IMR-90 (cell line): ENCODE measurements at regions not wholly inside any gene's neighbourhood (a gene's known extent, or its start where the extent isn't known, plus 50 kb on each side); places are given as distances from the start of the nearest gene placed in this dataset.

Source experiments
- ATAC-seq: fragments of 200-7000 bp; cut with Tn5 transposase; 2 replicates; pipeline ENCODE4 v1.9.1; 2020; ENCODE audit warnings: low read depth, mild to moderate bottlenecking, moderate library complexity
- BruUV-seq: library from RNA; stranded (reverse); fragments of 400-500 nt; replicated peaks from 2 replicates; lab custom pipeline; 2021; lab: Mats Ljungman, UMichigan
- CTCF ChIA-PET: fragments of 300-600 bp; formaldehyde crosslinking; extraction: SDS; loops from one replicate; lab custom pipeline; 2021; ENCODE audit warnings: antibody characterized with exemption; lab: Yijun Ruan, JAX
- POLR2A ChIA-PET: fragments of 300-600 bp; sonication (Branson Sonifier 250); formaldehyde crosslinking; loops from one replicate; lab custom pipeline; 2022; ENCODE audit warnings: antibody characterized with exemption; ENCODE audit not compliant: unreplicated experiment; lab: Charles Lee
- DNase-seq: peaks from one replicate; pipeline ENCODE4 v3.0.0; 2013
- H2AFZ ChIP-seq: replicated peaks from 2 replicates; pipeline ENCODE3; 2013; ENCODE audit warnings: low read length, mild to moderate bottlenecking; ENCODE audit not compliant: poor library complexity
- H2AK5ac ChIP-seq: 2 replicates; pipeline ENCODE4 v1.6.1; 2013; ENCODE audit warnings: low read depth, low read length, inconsistent platforms
- H2AK9ac ChIP-seq: replicated peaks from 2 replicates; pipeline ENCODE3; 2013; ENCODE audit warnings: mild to moderate bottlenecking, low read depth, low read length, moderate library complexity; ENCODE audit not compliant: poor library complexity
- H2BK120ac ChIP-seq: 2 replicates; pipeline ENCODE4 v1.6.1; 2013; ENCODE audit warnings: low read depth, low read length, inconsistent platforms
- H2BK15ac ChIP-seq: 3 replicates; pipeline ENCODE4 v1.6.1; 2013; ENCODE audit warnings: low read depth, low read length, inconsistent platforms
- H2BK20ac ChIP-seq: 2 replicates; pipeline ENCODE4 v1.6.1; 2013; ENCODE audit warnings: low read depth, mild to moderate bottlenecking, inconsistent platforms, low read length, moderate library complexity
- H2BK5ac ChIP-seq: 2 replicates; pipeline ENCODE4 v1.6.1; 2013; ENCODE audit warnings: mild to moderate bottlenecking, low read depth, low read length, inconsistent platforms; ENCODE audit not compliant: poor library complexity, severe bottlenecking
- H3K14ac ChIP-seq: replicated peaks from 2 replicates; pipeline ENCODE4 v1.6.1; 2013; ENCODE audit warnings: low read depth, low read length, inconsistent platforms
- H3K18ac ChIP-seq: 2 replicates; pipeline ENCODE4 v1.6.1; 2013; ENCODE audit warnings: low read depth, low read length, control low read depth
- H3K23ac ChIP-seq: 2 replicates; pipeline ENCODE4 v1.6.1; 2013; ENCODE audit warnings: low read depth, low read length, inconsistent platforms
- H3K27ac ChIP-seq: 2 replicates; pipeline ENCODE4 v1.5.1; 2013; ENCODE audit warnings: mild to moderate bottlenecking, control low read depth, low read length; ENCODE audit not compliant: insufficient read depth
- H3K27me3 ChIP-seq: 2 replicates; pipeline ENCODE4 v1.6.1; 2013; ENCODE audit warnings: low read length; ENCODE audit not compliant: control insufficient read depth, insufficient read depth
- H3K36me3 ChIP-seq: 2 replicates; pipeline ENCODE4 v1.6.1; 2013; ENCODE audit warnings: low read length, mixed read lengths; ENCODE audit not compliant: control insufficient read depth, insufficient read depth
- H3K4ac ChIP-seq: 2 replicates; pipeline ENCODE4 v1.6.1; 2013; ENCODE audit warnings: low read depth, low read length, inconsistent platforms
- H3K4me1 ChIP-seq: 2 replicates; pipeline ENCODE4 v1.6.1; 2013; ENCODE audit warnings: low read length, mixed read lengths; ENCODE audit not compliant: control insufficient read depth, insufficient read depth
- H3K4me2 ChIP-seq: 2 replicates; pipeline ENCODE4 v1.6.1; 2013; ENCODE audit warnings: low read depth, mild to moderate bottlenecking, control low read depth, low read length, moderate library complexity
- H3K4me3 ChIP-seq: 2 replicates; pipeline ENCODE4 v1.5.1; 2013; ENCODE audit warnings: low read depth, mild to moderate bottlenecking, control low read depth, low read length, moderate library complexity; ENCODE audit not compliant: insufficient read depth
- H3K56ac ChIP-seq: 2 replicates; pipeline ENCODE4 v1.6.1; 2013; ENCODE audit warnings: low read length, inconsistent platforms; ENCODE audit not compliant: insufficient read depth; ENCODE audit errors: extremely low read depth
- H3K79me1 ChIP-seq, 2 experiments: 2 replicates each; pipeline ENCODE4 v1.6.1; 2013; ENCODE audit warnings: low read length in 2 of 2, inconsistent platforms in 1 of 2, low read depth in 1 of 2
- H3K9ac ChIP-seq: 2 replicates; pipeline ENCODE4 v1.6.1; 2013; ENCODE audit warnings: low read depth, low read length, control low read depth
- H3K9me1 ChIP-seq: 2 replicates; pipeline ENCODE4 v1.6.1; 2013; ENCODE audit warnings: low read length, inconsistent platforms; ENCODE audit not compliant: insufficient read depth
- H3K9me3 ChIP-seq: 2 replicates; pipeline ENCODE4 v1.6.1; 2013; ENCODE audit warnings: low read length; ENCODE audit not compliant: control insufficient read depth, insufficient read depth
- H4K20me1 ChIP-seq: 2 replicates; pipeline ENCODE4 v1.6.1; 2013; ENCODE audit warnings: low read length, inconsistent platforms; ENCODE audit not compliant: insufficient read depth
- H4K5ac ChIP-seq: 2 replicates; pipeline ENCODE4 v1.6.1; 2013; ENCODE audit warnings: mild to moderate bottlenecking, low read depth, low read length, control low read depth
- H4K8ac ChIP-seq, 2 experiments: 2 replicates each; pipeline ENCODE4 v1.6.1; 2013; ENCODE audit warnings: low read depth in 2 of 2, low read length in 2 of 2, control low read depth in 1 of 2, inconsistent platforms in 1 of 2
- H4K91ac ChIP-seq: 2 replicates; pipeline ENCODE4 v1.6.1; 2013; ENCODE audit warnings: low read depth, low read length, inconsistent platforms; ENCODE audit not compliant: insufficient read depth
- BHLHE40 ChIP-seq: fragments of 150-350 bp; IDR thresholded peaks from 2 replicates; pipeline ENCODE4 v1.6.1; 2016; ENCODE audit warnings: mild to moderate bottlenecking, low read depth, low read length
- CEBPB ChIP-seq: IDR thresholded peaks from 2 replicates; pipeline ENCODE4 v1.6.1; 2012; ENCODE audit warnings: low read depth, low read length, improper control_type of control experiment
- CHD1 ChIP-seq: IDR thresholded peaks from 2 replicates; pipeline ENCODE4 v1.6.1; 2012; ENCODE audit warnings: low read depth, low read length, improper control_type of control experiment
- FOS ChIP-seq: fragments of 150-350 bp; IDR thresholded peaks from 2 replicates; pipeline ENCODE4 v1.6.1; 2016; ENCODE audit warnings: low read depth, low read length
- MAFK ChIP-seq: IDR thresholded peaks from 2 replicates; pipeline ENCODE4 v1.6.1; 2012; ENCODE audit warnings: low read depth, low read length, improper control_type of control experiment
- MAZ ChIP-seq: IDR thresholded peaks from 2 replicates; pipeline ENCODE4 v1.6.1; 2012; ENCODE audit warnings: low read depth, mild to moderate bottlenecking, low read length, improper control_type of control experiment, moderate library complexity, borderline replicate concordance
- MXI1 ChIP-seq: IDR thresholded peaks from 2 replicates; pipeline ENCODE4 v1.6.1; 2012; ENCODE audit warnings: low read depth, mild to moderate bottlenecking, low read length, moderate library complexity, borderline replicate concordance
- NFE2L2 ChIP-seq: fragments of 150-350 bp; IDR thresholded peaks from 2 replicates; pipeline ENCODE4 v1.6.1; 2016; ENCODE audit warnings: low read depth, mild to moderate bottlenecking, low read length
- POLR2A ChIP-seq: IDR thresholded peaks from 2 replicates; pipeline ENCODE4 v1.6.1; 2012; ENCODE audit warnings: mild to moderate bottlenecking, low read depth, low read length
- RAD21 ChIP-seq: IDR thresholded peaks from 2 replicates; pipeline ENCODE4 v1.6.1; 2012; ENCODE audit warnings: low read length, improper control_type of control experiment
- RCOR1 ChIP-seq: IDR thresholded peaks from 2 replicates; pipeline ENCODE4 v1.6.1; 2012; ENCODE audit warnings: mild to moderate bottlenecking, low read length, improper control_type of control experiment; ENCODE audit not compliant: insufficient replicate concordance
- RFX5 ChIP-seq: IDR thresholded peaks from 2 replicates; pipeline ENCODE4 v1.8.0; 2012; ENCODE audit warnings: low read depth, mild to moderate bottlenecking, low read length, moderate library complexity
- SMC3 ChIP-seq: fragments of 150-350 bp; IDR thresholded peaks from 2 replicates; pipeline ENCODE4 v1.6.1; 2016; ENCODE audit warnings: low read depth, mild to moderate bottlenecking, antibody characterized with exemption, low read length, moderate library complexity
- USF2 ChIP-seq: fragments of 150-350 bp; IDR thresholded peaks from 2 replicates; pipeline ENCODE4 v1.6.1; 2017; ENCODE audit warnings: mild to moderate bottlenecking, antibody characterized with exemption, low read length, low read depth
- WGBS, 2 experiments: methylation state at CpG; one replicate each; pipeline versions ENCODE4 v1.1.5 to v1.1.7; 2013; ENCODE audit warnings: missing lambda C conversion rate in 2 of 2; ENCODE audit not compliant: insufficient read length in 1 of 2; ENCODE audit errors: extremely low coverage in 2 of 2; 5-methylcytosine and 5-hydroxymethylcytosine counted together
- dilution Hi-C: fragments of 300-500 bp; cut with HindIII; formaldehyde crosslinking; loops from one replicate; pipeline ENCODE4 v1.14.3; 2018; ENCODE audit warnings: low sequenced_read_pairs; ENCODE audit not compliant: unreplicated experiment
- in situ Hi-C: fragments of 300-500 bp; cut with MboI; formaldehyde crosslinking; loops from 3 replicates; pipeline ENCODE4 v1.14.3; 2019; ENCODE audit warnings: low sequenced_read_pairs, inconsistent platforms, mixed read lengths
- intact Hi-C: fragments of 100-400 bp; cut with micrococcal nuclease; formaldehyde crosslinking; loops from 2 replicates; pipeline ENCODE4 v1.10.0; 2022
- TF ChIP-seq, protein P1 (sequence below): fragments of 150-350 bp; IDR thresholded peaks from 2 replicates; pipeline ENCODE4 v1.6.1; 2016; ENCODE audit warnings: low read depth, mild to moderate bottlenecking, low read length, moderate library complexity, borderline replicate concordance
- TF ChIP-seq, protein P2 (sequence below): conservative IDR thresholded peaks from 2 replicates; pipeline ENCODE4 v1.5.1; 2012; ENCODE audit warnings: mild to moderate bottlenecking, low read depth, low read length, improper control_type of control experiment

GRCh38 chr5:118379470-118379869 is 608.9 kb downstream of the DTWD2 start:
- Histone ChIP-seq H2BK5ac (no peak overlapping the region), H2AFZ (no peak overlapping the region), H3K9me3 (peaks cover 7% of the 10 kb centered on the region), H3K4me2 (no peak overlapping the region), H3K14ac (no peak overlapping the region), H4K8ac (no peak overlapping the region), H3K36me3 (no peaks in the 10 kb centered on the region), H3K18ac (no peak overlapping the region), H3K4me3 (no peak overlapping the region), H4K5ac (no peak overlapping the region), H2AK9ac (no peak overlapping the region), H3K79me1 (no peaks in the 10 kb centered on the region), H4K91ac (no peak overlapping the region), H3K9ac (no peak overlapping the region), H3K4ac (no peak overlapping the region), H2BK120ac (no peak overlapping the region), H3K23ac (no peak overlapping the region), H3K27ac (no peak overlapping the region), H3K4me1 (no peaks in the 10 kb centered on the region), H2BK15ac (no peak overlapping the region), H2AK5ac (no peak overlapping the region), H3K9me1 (no peaks in the 10 kb centered on the region), H3K56ac (no peak overlapping the region), H2BK20ac (no peak overlapping the region), H3K27me3 (no peaks in the 10 kb centered on the region), H4K20me1 (no peaks in the 10 kb centered on the region)
- intact Hi-C loops (no loop called here), dilution Hi-C loops (no loop called here), in situ Hi-C loops (no loop called here)
- no peak for ATAC-seq
- ChIA-PET POLR2A (no interaction called here), CTCF (interaction anchor here (0.7 kb wide), 1 partner anchor 534 kb away, joined by 3 read pairs; no protein-coding TSS in a partner anchor)
- TF ChIP-seq RFX5 (no peak), USF2 (no peak), CHD1 (no peak), NFE2L2 (no peak), FOS (no peak), SMC3 (no peak), MXI1 (no peak), RAD21 (no peak), POLR2A (no peak), BHLHE40 (no peak), RCOR1 (no peak), CEBPB (no peak), MAZ (no peak), MAFK (no peak)
- TF ChIP-seq, protein P1, sequence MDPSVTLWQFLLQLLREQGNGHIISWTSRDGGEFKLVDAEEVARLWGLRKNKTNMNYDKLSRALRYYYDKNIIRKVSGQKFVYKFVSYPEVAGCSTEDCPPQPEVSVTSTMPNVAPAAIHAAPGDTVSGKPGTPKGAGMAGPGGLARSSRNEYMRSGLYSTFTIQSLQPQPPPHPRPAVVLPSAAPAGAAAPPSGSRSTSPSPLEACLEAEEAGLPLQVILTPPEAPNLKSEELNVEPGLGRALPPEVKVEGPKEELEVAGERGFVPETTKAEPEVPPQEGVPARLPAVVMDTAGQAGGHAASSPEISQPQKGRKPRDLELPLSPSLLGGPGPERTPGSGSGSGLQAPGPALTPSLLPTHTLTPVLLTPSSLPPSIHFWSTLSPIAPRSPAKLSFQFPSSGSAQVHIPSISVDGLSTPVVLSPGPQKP = no peak
- TF ChIP-seq, protein P2, sequence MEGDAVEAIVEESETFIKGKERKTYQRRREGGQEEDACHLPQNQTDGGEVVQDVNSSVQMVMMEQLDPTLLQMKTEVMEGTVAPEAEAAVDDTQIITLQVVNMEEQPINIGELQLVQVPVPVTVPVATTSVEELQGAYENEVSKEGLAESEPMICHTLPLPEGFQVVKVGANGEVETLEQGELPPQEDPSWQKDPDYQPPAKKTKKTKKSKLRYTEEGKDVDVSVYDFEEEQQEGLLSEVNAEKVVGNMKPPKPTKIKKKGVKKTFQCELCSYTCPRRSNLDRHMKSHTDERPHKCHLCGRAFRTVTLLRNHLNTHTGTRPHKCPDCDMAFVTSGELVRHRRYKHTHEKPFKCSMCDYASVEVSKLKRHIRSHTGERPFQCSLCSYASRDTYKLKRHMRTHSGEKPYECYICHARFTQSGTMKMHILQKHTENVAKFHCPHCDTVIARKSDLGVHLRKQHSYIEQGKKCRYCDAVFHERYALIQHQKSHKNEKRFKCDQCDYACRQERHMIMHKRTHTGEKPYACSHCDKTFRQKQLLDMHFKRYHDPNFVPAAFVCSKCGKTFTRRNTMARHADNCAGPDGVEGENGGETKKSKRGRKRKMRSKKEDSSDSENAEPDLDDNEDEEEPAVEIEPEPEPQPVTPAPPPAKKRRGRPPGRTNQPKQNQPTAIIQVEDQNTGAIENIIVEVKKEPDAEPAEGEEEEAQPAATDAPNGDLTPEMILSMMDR = no peak
- no peak for DNase-seq
- no TSS peak for BruUV-seq
- WGBS, 2 experiments = no CpG with 5 or more reads among the region's 2 CpGs
